Stimulated activated CD8-positive, alpha-beta memory T cell treated with anti-CD3 and anti-CD28 coated beads, Interleukin-2, amount 100 ng/mL, for 1 hour (primary cell): ENCODE measurements at regions not wholly inside any gene's neighbourhood (a gene's known extent, or its start where the extent isn't known, plus 50 kb on each side); places are given as distances from the start of the nearest gene placed in this dataset.

Experiments used
- DNase-seq, 2 donors: peaks; one replicate each; pipeline ENCODE4 v3.0.0-alpha.2; 2020; ENCODE audit warnings: low read depth in 2 of 2

DNA sequence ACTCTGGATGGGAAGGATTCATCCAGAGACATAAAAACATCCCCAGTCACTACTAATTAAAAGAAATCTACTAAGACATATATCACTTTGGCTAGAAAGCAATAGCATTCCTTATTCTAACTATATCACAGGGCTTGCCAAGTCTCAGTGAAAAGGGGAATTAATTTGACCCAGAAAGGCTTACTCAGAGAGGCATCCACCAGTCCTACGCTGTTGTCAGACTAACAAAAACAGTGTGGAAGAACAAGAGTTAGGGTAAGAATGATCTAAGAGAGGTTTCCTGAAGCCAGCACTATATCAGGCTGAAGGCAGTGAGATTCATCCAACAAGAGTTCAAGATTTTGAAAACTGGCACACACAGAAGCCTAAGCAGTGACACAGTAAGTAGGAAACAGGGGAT, 126.1 kb downstream of the GDAP2 start:
- DNase-seq: no peak

DNA sequence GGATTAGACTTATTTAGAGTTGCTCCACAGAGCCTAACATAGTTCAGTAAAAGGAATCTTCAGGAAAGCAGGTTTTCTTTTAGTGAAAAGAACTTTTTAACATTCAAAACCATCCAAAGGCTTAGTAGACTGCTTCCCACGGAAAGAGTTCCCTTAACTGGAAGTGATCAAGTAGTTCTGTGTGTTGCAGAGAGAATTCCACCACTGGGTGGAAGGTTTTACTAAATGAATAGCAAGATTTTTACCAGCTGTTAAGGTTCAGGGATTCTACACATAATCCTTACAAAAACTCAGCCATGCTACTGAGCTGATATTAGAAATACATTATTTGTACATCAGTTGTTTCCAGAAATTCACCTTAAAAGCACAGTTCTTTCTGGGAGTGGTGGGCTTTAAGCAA, 119.7 kb downstream of the GDAP2 start:
- no peak for DNase-seq

DNA sequence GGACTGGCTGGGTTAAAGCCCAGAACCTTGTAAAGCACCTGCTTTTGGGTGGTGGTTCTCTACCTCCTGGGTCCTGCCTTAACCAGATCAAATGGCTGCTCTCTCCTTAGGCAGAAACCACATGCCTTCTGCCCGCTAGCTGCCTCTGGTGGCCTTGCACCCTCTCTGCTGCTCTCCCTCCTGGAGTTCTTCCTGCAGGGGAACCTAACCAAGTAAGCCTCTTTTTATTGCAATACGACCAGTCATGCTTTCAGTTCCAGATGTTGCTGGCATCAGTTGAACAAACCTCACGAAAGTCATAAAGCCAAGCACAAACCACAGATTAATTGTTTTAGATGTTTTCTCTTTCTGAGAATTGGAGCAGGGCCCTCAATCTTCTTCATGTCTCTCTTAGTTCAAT, 118.9 kb downstream of the GDAP2 start:
- no peak for DNase-seq

DNA sequence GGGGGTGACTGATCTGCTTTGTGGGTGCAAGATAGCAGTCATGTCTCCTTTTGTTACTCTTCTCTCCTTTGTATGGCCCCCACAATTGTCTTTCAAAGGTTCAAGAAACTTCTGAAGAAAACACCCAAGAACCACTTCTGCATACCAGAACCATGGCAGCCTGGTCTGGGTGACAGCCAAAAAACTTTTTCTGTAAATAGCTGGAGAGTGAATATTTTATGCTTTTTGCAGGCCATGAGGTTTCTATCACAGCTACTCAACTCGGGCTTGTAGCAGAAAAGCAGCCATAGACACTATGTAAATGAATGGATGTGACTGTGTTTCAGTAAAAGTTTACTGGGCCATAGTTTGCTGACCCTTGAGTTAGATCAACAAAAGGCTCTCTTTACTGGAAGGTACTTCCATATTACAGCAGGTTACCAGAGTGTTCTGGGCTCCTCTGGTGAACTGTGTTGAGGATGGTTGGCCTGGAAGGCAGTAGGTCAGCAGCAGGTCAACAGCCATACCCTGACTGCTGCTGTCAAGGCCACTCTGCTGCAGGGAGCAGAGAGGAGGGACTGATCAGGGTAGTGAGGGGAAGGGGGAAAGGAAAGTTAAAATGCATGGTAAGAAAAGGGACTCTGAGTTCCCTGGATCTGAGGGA, 116.4 kb downstream of the GDAP2 start:
- no peak for DNase-seq
